ENCODE measurements at regions not wholly inside any gene's neighbourhood (a gene's known extent, or its start where the extent isn't known, plus 50 kb on each side); places are given as distances from the start of the nearest gene placed in this dataset.
"Not testable (repeated sequence)": the region's sequence is repeated elsewhere in the genome, so short reads cannot be mapped to it uniquely, and the experiment has no call there.

DNA sequence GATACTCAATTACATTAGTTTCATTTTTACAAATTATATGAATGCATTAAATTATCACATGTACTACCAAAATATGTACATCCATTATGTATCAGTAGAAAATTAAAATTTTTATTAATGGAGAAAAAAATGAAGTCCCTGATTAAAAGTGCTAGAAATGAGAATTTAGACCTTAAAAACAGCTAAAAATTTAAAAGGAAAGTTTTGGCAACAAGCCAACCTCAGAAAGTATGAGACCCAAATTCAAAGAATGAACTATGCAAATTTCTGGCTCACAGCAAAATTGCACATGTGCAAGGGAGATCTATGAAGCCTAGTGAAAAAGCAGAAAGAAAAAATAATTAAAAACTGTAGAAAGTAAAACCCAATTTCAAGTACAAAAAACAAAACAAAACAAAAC lies 725.1 kb upstream of the TPTE start:
- peaks cover 0 to 54% (median 41%) of the 10 kb centered on the region in 8 donors for H3K9me3 ChIP-seq
- H3K4me1 ChIP-seq; H3K36me3 ChIP-seq; intact Hi-C loops (cut with DNase I; ENCODE audit: low total_unique reads); DNase-seq; H3K4me3 ChIP-seq; H3K27me3 ChIP-seq (replicated peaks in 1 of 7); H3K27ac ChIP-seq: not testable (repeated sequence)

GRCh38 chr21:9807675-9808074 lies 713.7 kb upstream of the TPTE start:
- H3K27ac ChIP-seq; DNase-seq; H3K36me3 ChIP-seq; H3K4me1 ChIP-seq; intact Hi-C loops (cut with DNase I; ENCODE audit: low total_unique reads); H3K27me3 ChIP-seq (replicated peaks in 1 of 7); H3K9me3 ChIP-seq; H3K4me3 ChIP-seq: not testable (repeated sequence)
- WGBS, 5 donors: 27 to 73% (median 42%) methylated on average over 3 of the region's 5 CpGs; no CpG with 5 or more reads in 1 of the 5 donors

GRCh38 chr21:9811223-9812004 lies 710.0 kb upstream of the TPTE start:
- intact Hi-C loops (cut with DNase I; ENCODE audit: low total_unique reads); H3K27me3 ChIP-seq (replicated peaks in 1 of 7); H3K4me1 ChIP-seq; H3K9me3 ChIP-seq; H3K27ac ChIP-seq; DNase-seq; H3K36me3 ChIP-seq; H3K4me3 ChIP-seq: not testable (repeated sequence)
- 81 to 86% (median 84%) methylated on average over 24 to 39 of the region's 50 CpGs for WGBS, 5 donors

GRCh38 chr21:9812507-9812906 lies 708.9 kb upstream of the TPTE start:
- H3K36me3 ChIP-seq; DNase-seq; intact Hi-C loops (cut with DNase I; ENCODE audit: low total_unique reads); H3K27me3 ChIP-seq (replicated peaks in 1 of 7); H3K27ac ChIP-seq; H3K9me3 ChIP-seq; H3K4me3 ChIP-seq; H3K4me1 ChIP-seq: not testable (repeated sequence)
- WGBS, 5 donors: 78 to 96% (median 87%) methylated on average over 7 to 31 of the region's 35 CpGs

DNA sequence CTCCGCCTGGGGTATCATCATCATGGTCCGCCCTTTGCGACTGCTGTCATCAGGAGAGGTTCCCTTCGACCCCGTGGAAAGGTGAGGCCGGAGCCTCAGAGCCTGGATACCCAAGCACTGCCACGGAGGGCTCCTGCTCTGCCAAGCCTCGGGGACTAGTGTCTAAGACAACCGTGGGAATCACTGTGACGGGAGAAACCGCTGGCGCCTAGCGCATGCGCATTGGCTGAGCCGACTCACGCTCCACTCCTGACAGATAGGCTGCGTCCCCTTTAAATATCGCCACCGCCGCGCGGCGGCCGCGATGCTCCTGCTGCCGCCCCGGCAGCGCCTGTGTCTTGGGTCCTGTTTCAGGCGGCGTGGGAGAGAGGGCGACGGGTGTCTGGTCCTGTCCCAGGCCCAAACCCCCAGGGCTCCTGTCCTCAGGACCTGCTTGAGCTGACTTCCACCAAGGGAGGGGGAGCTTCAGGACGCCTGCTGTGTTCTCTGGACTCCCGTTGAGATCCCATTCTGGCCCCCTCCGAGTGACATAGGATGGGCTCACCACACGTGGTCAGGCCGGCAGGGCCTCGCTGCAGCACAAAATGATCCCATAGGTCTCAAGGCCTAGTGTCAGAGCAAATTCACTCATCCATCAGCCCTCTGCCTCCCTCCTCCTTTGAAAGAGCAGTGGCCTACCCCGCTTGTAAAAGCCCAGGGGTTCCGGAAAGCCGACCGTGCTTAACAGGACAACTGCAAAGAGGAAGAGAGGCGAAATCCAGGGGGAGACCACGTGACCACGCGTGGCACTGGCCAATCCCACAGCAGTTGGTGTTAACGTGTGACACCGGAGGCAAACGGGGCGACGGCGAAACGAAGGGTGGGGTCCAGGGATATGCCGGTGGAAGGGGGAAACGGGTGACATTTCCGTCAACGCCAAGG lies 707.2 kb upstream of the TPTE start:
- H3K27me3 ChIP-seq (replicated peaks in 1 of 7); intact Hi-C loops (cut with DNase I; ENCODE audit: low total_unique reads); H3K4me1 ChIP-seq; H3K4me3 ChIP-seq; H3K27ac ChIP-seq; H3K9me3 ChIP-seq; H3K36me3 ChIP-seq: not testable (repeated sequence)
- 81 to 95% (median 86%) methylated on average over 23 to 39 of the region's 57 CpGs; no CpG with 5 or more reads in 1 of the 5 donors for WGBS, 5 donors
- DNase-seq: peak; percentile 59

- WGBS, 5 donors: 83 to 93% (median 87%) methylated on average over 10 to 39 of the region's 43 CpGs
- H3K27me3 ChIP-seq (replicated peaks in 1 of 7); intact Hi-C loops (cut with DNase I; ENCODE audit: low total_unique reads); H3K27ac ChIP-seq; H3K9me3 ChIP-seq; H3K4me1 ChIP-seq; H3K4me3 ChIP-seq; H3K36me3 ChIP-seq: not testable (repeated sequence)
- peak; percentile 12 for DNase-seq
Observed at GRCh38 chr21:9815181-9815789, 706.1 kb upstream of the TPTE start.

DNA sequence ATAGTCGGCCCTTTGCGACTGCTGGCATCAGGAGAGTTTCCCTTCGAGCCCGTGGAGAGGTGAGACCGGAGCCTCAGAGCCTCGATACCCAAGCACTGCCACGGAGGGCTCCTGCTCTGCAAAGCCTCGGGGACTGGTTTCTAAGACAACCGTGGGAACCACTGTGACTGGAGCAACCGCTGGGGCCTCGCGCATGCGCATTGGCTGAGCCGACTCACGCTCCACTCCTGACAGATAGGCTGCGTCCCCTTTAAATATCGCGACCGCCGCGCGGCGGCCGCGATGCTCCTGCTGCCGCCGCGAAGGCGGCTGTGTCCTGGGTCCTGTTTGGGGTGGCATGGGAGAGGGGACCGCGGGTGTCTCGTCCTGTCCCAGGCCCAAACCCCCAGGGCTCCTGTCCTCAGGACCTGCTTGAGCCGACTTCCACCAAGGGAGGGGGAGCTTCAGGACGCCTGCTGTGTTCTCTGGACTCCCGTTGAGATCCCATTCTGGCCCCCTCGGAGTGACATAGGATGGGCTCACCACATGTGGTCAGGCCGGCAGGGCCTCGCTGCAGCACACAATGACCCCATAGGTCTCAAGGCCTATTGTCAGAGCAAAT lies 704.5 kb upstream of the TPTE start:
- WGBS, 5 donors: 67 to 92% (median 85%) methylated on average over 4 to 24 of the region's 38 CpGs; no CpG with 5 or more reads in 1 of the 5 donors
- H3K9me3 ChIP-seq; DNase-seq; intact Hi-C loops (cut with DNase I; ENCODE audit: low total_unique reads); H3K27ac ChIP-seq; H3K4me3 ChIP-seq; H3K4me1 ChIP-seq; H3K27me3 ChIP-seq (replicated peaks in 1 of 7); H3K36me3 ChIP-seq: not testable (repeated sequence)

DNA sequence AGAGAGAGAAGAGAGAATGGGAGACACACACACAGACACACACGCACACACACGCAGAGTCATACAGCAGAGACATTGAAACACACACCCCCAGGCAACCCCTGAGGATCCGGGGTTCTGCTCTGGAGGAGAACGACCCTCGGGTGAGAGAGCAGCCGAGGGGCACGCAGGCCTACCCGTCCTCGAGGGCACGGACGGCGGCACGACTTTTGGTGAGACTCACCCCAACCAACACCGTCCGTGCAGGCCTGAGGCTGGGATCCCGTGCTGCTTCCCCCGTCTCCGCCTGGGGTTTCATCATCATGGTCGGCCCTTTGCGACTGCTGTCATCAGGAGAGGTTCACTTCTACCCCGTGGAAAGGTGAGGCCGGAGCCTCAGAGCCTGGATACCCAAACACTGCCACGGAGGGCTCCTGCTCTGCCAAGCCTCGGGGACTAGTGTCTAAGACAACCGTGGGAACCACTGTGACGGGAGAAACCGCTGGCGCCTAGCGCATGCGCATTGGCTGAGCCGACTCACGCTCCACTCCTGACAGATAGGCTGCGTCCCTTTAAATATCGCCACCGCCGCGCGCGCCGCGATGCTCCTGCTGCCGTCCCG lies 703.4 kb upstream of the TPTE start:
- H3K27me3 ChIP-seq (replicated peaks in 1 of 7); H3K4me1 ChIP-seq; H3K4me3 ChIP-seq; H3K36me3 ChIP-seq; H3K9me3 ChIP-seq; intact Hi-C loops (cut with DNase I; ENCODE audit: low total_unique reads); H3K27ac ChIP-seq: not testable (repeated sequence)
- peak; percentile 1 for DNase-seq
- WGBS, 5 donors: 56 to 89% (median 87%) methylated on average over 5 to 19 of the region's 43 CpGs; no CpG with 5 or more reads in 2 of the 5 donors

GRCh38 chr21:9819549-9820192 lies 701.7 kb upstream of the TPTE start:
- H3K9me3 ChIP-seq; H3K4me1 ChIP-seq; H3K36me3 ChIP-seq; H3K4me3 ChIP-seq; H3K27ac ChIP-seq; DNase-seq; H3K27me3 ChIP-seq (replicated peaks in 1 of 7); intact Hi-C loops (cut with DNase I; ENCODE audit: low total_unique reads): not testable (repeated sequence)
- WGBS, 5 donors: 77 to 85% (median 85%) methylated on average over 10 to 18 of the region's 37 CpGs; no CpG with 5 or more reads in 2 of the 5 donors

DNA sequence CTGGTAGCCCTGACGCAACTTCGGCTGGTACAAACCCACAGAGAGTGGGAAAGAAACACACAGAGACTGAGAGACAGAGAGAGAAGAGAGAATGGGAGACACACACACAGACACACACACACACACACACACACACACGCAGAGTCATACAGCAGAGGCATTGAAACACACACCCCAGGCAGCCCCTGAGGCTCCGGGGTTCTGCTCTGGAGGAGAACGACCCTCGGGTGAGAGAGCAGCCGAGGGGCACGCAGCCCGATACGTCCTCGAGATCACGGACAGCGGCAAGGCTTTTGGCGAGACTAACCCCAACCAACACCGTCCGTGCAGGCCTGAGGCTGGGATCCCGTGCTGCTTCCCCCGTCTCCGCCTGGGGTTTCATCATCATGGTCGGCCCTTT lies 700.8 kb upstream of the TPTE start:
- H3K36me3 ChIP-seq; H3K4me1 ChIP-seq; H3K27ac ChIP-seq; H3K9me3 ChIP-seq; H3K27me3 ChIP-seq (replicated peaks in 1 of 7); H3K4me3 ChIP-seq; intact Hi-C loops (cut with DNase I; ENCODE audit: low total_unique reads); DNase-seq: not testable (repeated sequence)
- WGBS, 5 donors: 78 to 95% (median 86%) methylated on average over 7 to 19 of the region's 20 CpGs
